ENCODE measurements at regions not wholly inside any gene's neighbourhood (a gene's known extent, or its start where the extent isn't known, plus 50 kb on each side); places are given as distances from the start of the nearest gene placed in this dataset.

GRCh38 chr11:45556851-45557707, 108.3 kb downstream of the CHST1 start:
- TF ChIP-seq CTCF (IDR thresholded peaks at IDR 0.05; ENCODE audit: extremely low read depth in 1 of 2, insufficient read depth in 1 of 2, low read depth in 1 of 2, low read length in 2 of 2) (no peak), POLR2A (IDR thresholded peaks at IDR 0.05; ENCODE audit: low read depth, low read length) (no peak)

All from endothelial cell of umbilical vein (primary cell).